CD14-positive monocyte (primary cell): ENCODE measurements at regions not wholly inside any gene's neighbourhood (a gene's known extent, or its start where the extent isn't known, plus 50 kb on each side); places are given as distances from the start of the nearest gene placed in this dataset.

ENCODE experiments used
- DNase-seq, 3 donors: peaks; one replicate each; pipeline ENCODE4 v3.0.0-alpha.2; 2011 to 2022
- H2AFZ ChIP-seq: 2 replicates; pipeline ENCODE4 v1.6.0; 2012; ENCODE audit warnings: mild to moderate bottlenecking, low read depth, low read length, inconsistent platforms; ENCODE audit not compliant: insufficient read depth, poor library complexity, severe bottlenecking
- H3K27ac ChIP-seq, 2 donors: 1 replicate in 1 of 2; 2 replicates in 1 of 2; pipeline ENCODE4 v1.5.1; 2012 to 2013; ENCODE audit warnings: low read length in 2 of 2, control low read depth in 1 of 2, inconsistent platforms in 1 of 2, low read depth in 1 of 2, mild to moderate bottlenecking in 1 of 2
- H3K27me3 ChIP-seq, 2 donors: one replicate each; pipeline versions ENCODE4 v1.6.0 to v1.6.1; 2011 to 2013; ENCODE audit warnings: low read length in 2 of 2; ENCODE audit not compliant: control insufficient read depth in 2 of 2, insufficient read depth in 2 of 2
- H3K36me3 ChIP-seq, 2 donors: replicated peaks in 1 of 2; 1 replicate in 1 of 2; 2 replicates in 1 of 2; pipeline versions ENCODE4 v1.5.1 to v1.6.1; 2012 to 2013; ENCODE audit warnings: low read length in 2 of 2, control low read depth in 1 of 2, inconsistent platforms in 1 of 2, mild to moderate bottlenecking in 1 of 2; ENCODE audit not compliant: insufficient read depth in 2 of 2, control insufficient read depth in 1 of 2
- H3K4me1 ChIP-seq, 2 donors: 1 replicate in 1 of 2; 2 replicates in 1 of 2; pipeline versions ENCODE4 v1.5.1 to v1.6.1; 2012 to 2013; ENCODE audit warnings: low read length in 2 of 2, control low read depth in 1 of 2, inconsistent platforms in 1 of 2, mild to moderate bottlenecking in 1 of 2, moderate library complexity in 1 of 2; ENCODE audit not compliant: insufficient read depth in 2 of 2, control insufficient read depth in 1 of 2
- H3K4me2 ChIP-seq: replicated peaks from 2 replicates; pipeline ENCODE3; 2012; ENCODE audit warnings: low read length, moderate library complexity, mild to moderate bottlenecking; ENCODE audit not compliant: poor library complexity, severe bottlenecking; ENCODE audit errors: extremely low read depth
- H3K4me3 ChIP-seq, 3 experiments: fragments of 200-600 bp in 1 of 3; sonication (generic) in 1 of 3; replicated peaks in 1 of 3; 1 replicate in 2 of 3; 2 replicates in 1 of 3; pipeline ENCODE4 v1.5.1; 2011 to 2013; ENCODE audit warnings: low read length in 3 of 3, mild to moderate bottlenecking in 3 of 3, control low read depth in 2 of 3, low read depth in 2 of 3, inconsistent platforms in 1 of 3, moderate library complexity in 1 of 3
- H3K79me2 ChIP-seq: 2 replicates; pipeline ENCODE4 v1.6.0; 2012; ENCODE audit warnings: mild to moderate bottlenecking, control low read depth, inconsistent platforms, low read length, moderate library complexity; ENCODE audit not compliant: insufficient read depth
- H3K9ac ChIP-seq: 2 replicates; pipeline ENCODE4 v1.6.0; 2017; ENCODE audit warnings: low read length, mild to moderate bottlenecking; ENCODE audit not compliant: insufficient read depth, poor library complexity, severe bottlenecking
- H3K9me3 ChIP-seq, 2 donors: replicated peaks in 1 of 2; 1 replicate in 1 of 2; 2 replicates in 1 of 2; pipeline versions ENCODE4 v1.5.1 to v1.6.1; 2012 to 2013; ENCODE audit warnings: low read length in 2 of 2, control low read depth in 1 of 2; ENCODE audit not compliant: control insufficient read depth in 1 of 2, insufficient read depth in 1 of 2
- H4K20me1 ChIP-seq: 2 replicates; pipeline ENCODE4 v1.6.0; 2012; ENCODE audit warnings: mild to moderate bottlenecking, low read length, control low read depth, moderate library complexity; ENCODE audit not compliant: insufficient read depth
- H3K27ac Mint-ChIP-seq, 7 donors: one replicate each; pipeline ENCODE4 v1.8.0; 2020; ENCODE audit warnings: mild to moderate bottlenecking in 7 of 7, mixed read lengths in 7 of 7, moderate library complexity in 6 of 7, inconsistent platforms in 2 of 7
- H3K27me3 Mint-ChIP-seq, 3 donors: one replicate each; pipeline ENCODE4 v1.8.0; 2021 to 2022; ENCODE audit warnings: low read depth in 3 of 3, mild to moderate bottlenecking in 3 of 3, mixed read lengths in 3 of 3, moderate library complexity in 3 of 3, inconsistent platforms in 1 of 3
- H3K36me3 Mint-ChIP-seq, 2 donors: one replicate each; pipeline ENCODE4 v1.8.0; 2020; ENCODE audit warnings: mixed read lengths in 2 of 2, inconsistent platforms in 1 of 2, mild to moderate bottlenecking in 1 of 2
- H3K4me1 Mint-ChIP-seq: one replicate; pipeline ENCODE4 v1.8.0; 2020; ENCODE audit warnings: mild to moderate bottlenecking, mixed read lengths
- H3K4me3 Mint-ChIP-seq, 2 donors: one replicate each; pipeline ENCODE4 v1.8.0; 2020; ENCODE audit warnings: mild to moderate bottlenecking in 2 of 2, mixed read lengths in 2 of 2, moderate library complexity in 1 of 2
- H3K9me3 Mint-ChIP-seq, 7 donors: one replicate each; pipeline ENCODE4 v1.8.0; 2020 to 2022; ENCODE audit warnings: mixed read lengths in 7 of 7, mild to moderate bottlenecking in 6 of 7, moderate library complexity in 6 of 7, inconsistent platforms in 2 of 7
- WGBS: methylation state at CpG from one replicate; pipeline ENCODE4 v1.1.5; 2013; ENCODE audit warnings: missing lambda C conversion rate; ENCODE audit not compliant: insufficient coverage; 5-methylcytosine and 5-hydroxymethylcytosine counted together
- intact Hi-C, 2 donors: fragments of 100-400 bp; cut with micrococcal nuclease; formaldehyde crosslinking; loops; one replicate each; pipeline versions ENCODE4 v1.15.0 to v1.15.1; 2023
- TF ChIP-seq, protein P1 (sequence below): fragments of 200-600 bp; IDR thresholded peaks from one replicate; pipeline ENCODE4 v1.8.0; 2022; ENCODE audit warnings: antibody characterized with exemption, mild to moderate bottlenecking

DNA sequence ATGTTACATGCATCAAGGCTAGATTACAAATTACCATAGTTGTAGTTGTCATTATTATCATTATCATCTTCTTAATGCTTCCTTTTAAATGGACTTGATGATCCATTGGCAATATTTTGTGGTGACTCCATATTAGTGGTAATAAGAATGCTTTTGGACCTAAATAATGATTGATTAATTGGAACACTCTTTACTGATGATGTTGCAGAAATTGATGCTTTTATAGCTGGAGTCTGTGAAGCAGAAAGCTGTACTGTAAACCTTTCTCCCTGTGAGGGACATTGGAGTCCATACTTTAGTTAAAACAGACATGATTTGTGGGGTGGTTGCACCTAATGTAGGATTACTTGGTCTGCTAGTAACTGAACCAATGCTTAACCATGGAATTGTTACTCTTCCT is 190.4 kb downstream of the ATXN7L3B start:
- Histone ChIP-seq H3K4me2 (no peak overlapping the region), H3K4me3 (no peak overlapping the region), H3K9me3 (no peaks in the 10 kb centered on the region), H3K36me3 (no peaks in the 10 kb centered on the region), H3K9ac (no peak overlapping the region), H4K20me1 (no peaks in the 10 kb centered on the region), H3K27me3 (no peaks in the 10 kb centered on the region), H3K79me2 (no peaks in the 10 kb centered on the region), H2AFZ (no peak overlapping the region), H3K4me1 (no peaks in the 10 kb centered on the region), H3K27ac (no peak overlapping the region)
- H3K27ac Mint-ChIP-seq: no peak overlapping the region
- intact Hi-C loops: no loop called here
- no peaks in the 10 kb centered on the region for H3K27me3 Mint-ChIP-seq
- H3K4me3 Mint-ChIP-seq: no peak overlapping the region
- no peaks in the 10 kb centered on the region for H3K36me3 Mint-ChIP-seq
- no peaks in the 10 kb centered on the region for H3K9me3 Mint-ChIP-seq
- no peak for DNase-seq
- H3K4me1 Mint-ChIP-seq: no peaks in the 10 kb centered on the region
- TF ChIP-seq, protein P1, sequence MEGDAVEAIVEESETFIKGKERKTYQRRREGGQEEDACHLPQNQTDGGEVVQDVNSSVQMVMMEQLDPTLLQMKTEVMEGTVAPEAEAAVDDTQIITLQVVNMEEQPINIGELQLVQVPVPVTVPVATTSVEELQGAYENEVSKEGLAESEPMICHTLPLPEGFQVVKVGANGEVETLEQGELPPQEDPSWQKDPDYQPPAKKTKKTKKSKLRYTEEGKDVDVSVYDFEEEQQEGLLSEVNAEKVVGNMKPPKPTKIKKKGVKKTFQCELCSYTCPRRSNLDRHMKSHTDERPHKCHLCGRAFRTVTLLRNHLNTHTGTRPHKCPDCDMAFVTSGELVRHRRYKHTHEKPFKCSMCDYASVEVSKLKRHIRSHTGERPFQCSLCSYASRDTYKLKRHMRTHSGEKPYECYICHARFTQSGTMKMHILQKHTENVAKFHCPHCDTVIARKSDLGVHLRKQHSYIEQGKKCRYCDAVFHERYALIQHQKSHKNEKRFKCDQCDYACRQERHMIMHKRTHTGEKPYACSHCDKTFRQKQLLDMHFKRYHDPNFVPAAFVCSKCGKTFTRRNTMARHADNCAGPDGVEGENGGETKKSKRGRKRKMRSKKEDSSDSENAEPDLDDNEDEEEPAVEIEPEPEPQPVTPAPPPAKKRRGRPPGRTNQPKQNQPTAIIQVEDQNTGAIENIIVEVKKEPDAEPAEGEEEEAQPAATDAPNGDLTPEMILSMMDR: no peak

DNA sequence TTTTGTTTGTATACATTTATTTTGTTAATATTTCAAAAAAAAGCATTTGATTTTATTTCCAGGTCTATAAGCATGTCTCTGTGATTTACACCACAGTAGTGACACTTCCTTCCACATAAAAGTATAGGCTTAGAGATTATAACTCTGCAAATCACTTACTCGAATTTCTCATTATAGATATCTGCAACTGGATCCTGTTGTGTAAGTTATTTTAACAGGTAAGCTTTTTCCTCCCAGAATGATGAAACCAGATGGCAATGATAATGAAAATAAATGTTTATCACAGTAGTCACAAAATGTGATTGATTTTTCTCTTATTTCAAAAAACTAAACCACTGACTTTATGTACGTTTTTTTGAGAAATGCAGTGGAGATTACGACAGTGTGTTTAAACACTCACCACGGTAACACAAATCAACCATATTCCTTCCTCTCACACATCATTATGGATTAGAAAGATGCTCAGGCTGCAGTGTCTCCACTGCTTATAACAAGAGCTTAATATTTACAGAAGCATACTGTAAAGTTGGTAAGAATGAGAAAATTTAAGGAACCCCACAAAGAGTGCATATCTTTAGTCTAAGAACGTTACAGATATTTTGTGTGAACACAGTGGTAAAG is 194.6 kb downstream of the ATXN7L3B start:
- H3K79me2 ChIP-seq: no peaks in the 10 kb centered on the region
- H3K36me3 ChIP-seq: no peaks in the 10 kb centered on the region
- Mint-ChIP-seq H3K4me3 (no peak overlapping the region), H3K4me1 (no peaks in the 10 kb centered on the region), H3K27ac (no peak overlapping the region), H3K36me3 (no peaks in the 10 kb centered on the region), H3K27me3 (no peaks in the 10 kb centered on the region), H3K9me3 (no peaks in the 10 kb centered on the region)
- H3K9me3 ChIP-seq: no peaks in the 10 kb centered on the region
- no peak overlapping the region for H3K27ac ChIP-seq
- H4K20me1 ChIP-seq: no peaks in the 10 kb centered on the region
- H3K4me1 ChIP-seq: no peaks in the 10 kb centered on the region
- WGBS: no CpG with 5 or more reads among the region's 5 CpGs
- H3K4me3 ChIP-seq: no peak overlapping the region
- no peak for DNase-seq
- TF ChIP-seq, protein P1: no peak
- H3K9ac ChIP-seq: no peak overlapping the region
- intact Hi-C loops: no loop called here
- no peaks in the 10 kb centered on the region for H3K27me3 ChIP-seq
- no peak overlapping the region for H2AFZ ChIP-seq
- no peak overlapping the region for H3K4me2 ChIP-seq
